ENCODE measurements at regions not wholly inside any gene's neighbourhood (a gene's known extent, or its start where the extent isn't known, plus 50 kb on each side); places are given as distances from the start of the nearest gene placed in this dataset.
"Not testable (repeated sequence)": the region's sequence is repeated elsewhere in the genome, so short reads cannot be mapped to it uniquely, and the experiment has no call there.

GRCh38 chr6:130494729-130495128 is 128.9 kb downstream of the TMEM200A start:
- no peak for DNase-seq

GRCh38 chr6:130500693-130501092 is 134.9 kb downstream of the TMEM200A start:
- peak; percentile 42 for DNase-seq

- DNase-seq = no peak
These were observed 137.3 kb downstream of the TMEM200A start for GRCh38 chr6:130503146-130503545.

- no peak for DNase-seq
These were observed 140.2 kb downstream of the TMEM200A start for GRCh38 chr6:130505808-130506598.

GRCh38 chr6:130507005-130507665 is 141.3 kb downstream of the TMEM200A start:
- DNase-seq = not testable (repeated sequence)

- no peak for DNase-seq
These were observed 141.8 kb downstream of the TMEM200A start for GRCh38 chr6:130507666-130508028.

GRCh38 chr6:130513770-130514169 is 148.0 kb downstream of the TMEM200A start:
- peak; percentile 2 for DNase-seq

- DNase-seq = no peak
These were observed 148.9 kb downstream of the TMEM200A start for GRCh38 chr6:130514712-130515111.

- DNase-seq = no peak
These were observed 149.5 kb downstream of the TMEM200A start for GRCh38 chr6:130515306-130515705.

GRCh38 chr6:130516604-130517003 is 150.8 kb downstream of the TMEM200A start:
- no peak for DNase-seq

GRCh38 chr6:130517444-130517931 is 151.7 kb downstream of the TMEM200A start:
- DNase-seq = no peak

- DNase-seq = no peak
These were observed 152.8 kb downstream of the TMEM200A start for GRCh38 chr6:130518588-130518987.

- no peak for DNase-seq
These were observed 154.4 kb downstream of the TMEM200A start for GRCh38 chr6:130520221-130520620.

GRCh38 chr6:130520801-130521200 is 155.0 kb downstream of the TMEM200A start:
- no peak for DNase-seq

GRCh38 chr6:130524552-130524951 is 158.7 kb downstream of the TMEM200A start:
- DNase-seq = no peak

GRCh38 chr6:130525408-130525807 is 159.6 kb downstream of the TMEM200A start:
- no peak for DNase-seq

GRCh38 chr6:130526466-130526865 is 160.6 kb downstream of the TMEM200A start:
- DNase-seq = no peak

- no peak for DNase-seq
These were observed 161.4 kb downstream of the TMEM200A start for GRCh38 chr6:130527173-130527572.

GRCh38 chr6:130529569-130530149 is 163.8 kb downstream of the TMEM200A start:
- DNase-seq = no peak

- no peak for DNase-seq
These were observed 168.8 kb downstream of the TMEM200A start for GRCh38 chr6:130534627-130535026.

- no peak for DNase-seq
These were observed 169.4 kb downstream of the TMEM200A start for GRCh38 chr6:130535242-130535641.

- no peak for DNase-seq
These were observed 171.6 kb downstream of the TMEM200A start for GRCh38 chr6:130537447-130537846.

- DNase-seq = no peak
These were observed 181.9 kb downstream of the TMEM200A start for GRCh38 chr6:130547723-130548122.

Measured in skin of body (tissue), 1 donor.